GM19372 (cell line): ENCODE measurements at regions not wholly inside any gene's neighbourhood (a gene's known extent, or its start where the extent isn't known, plus 50 kb on each side); places are given as distances from the start of the nearest gene placed in this dataset.

ENCODE experiments used
- ATAC-seq: cut with Tn5 transposase; IDR thresholded peaks from one replicate; pipeline ENCODE4 v1.9.1; 2021; ENCODE audit warnings: mild to moderate bottlenecking, low read depth, moderate library complexity; ENCODE audit not compliant: unreplicated experiment

DNA sequence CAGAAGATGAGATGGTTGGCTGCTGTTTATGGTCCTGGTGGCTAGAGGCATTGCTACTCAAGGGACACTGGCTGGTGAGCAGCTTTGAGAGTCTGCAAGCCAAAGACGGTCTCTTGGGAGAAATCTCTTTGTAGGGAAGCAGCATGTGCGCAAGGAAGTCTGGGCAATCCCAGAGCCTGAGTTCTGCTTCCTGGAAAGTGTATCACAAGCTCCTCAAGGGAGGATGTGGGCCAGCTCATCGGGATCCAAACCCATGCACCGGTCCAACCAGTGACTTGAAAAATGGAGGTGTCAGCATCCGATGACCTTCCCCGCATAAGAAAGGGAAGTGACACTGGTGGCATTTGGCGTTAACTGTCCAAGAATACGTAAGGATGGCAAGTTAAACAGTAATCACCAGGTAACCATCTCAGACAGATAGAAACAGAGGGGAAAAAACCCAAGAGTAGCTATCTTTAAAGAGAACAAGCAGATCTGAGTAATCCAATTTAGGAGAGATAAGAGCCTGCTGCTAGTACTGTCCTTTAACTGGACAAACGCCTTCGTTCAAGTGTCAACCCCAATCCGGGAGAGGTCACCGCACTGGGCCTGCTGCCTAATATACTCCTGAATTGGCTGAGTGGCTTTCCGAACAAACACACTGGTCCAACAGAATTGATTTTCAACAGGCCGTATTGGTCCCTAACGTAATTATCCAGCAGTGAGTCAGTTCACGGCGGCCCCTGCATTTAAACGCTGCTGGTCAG lies 303.0 kb upstream of the ZFHX3 start:
- ATAC-seq: no peak

DNA sequence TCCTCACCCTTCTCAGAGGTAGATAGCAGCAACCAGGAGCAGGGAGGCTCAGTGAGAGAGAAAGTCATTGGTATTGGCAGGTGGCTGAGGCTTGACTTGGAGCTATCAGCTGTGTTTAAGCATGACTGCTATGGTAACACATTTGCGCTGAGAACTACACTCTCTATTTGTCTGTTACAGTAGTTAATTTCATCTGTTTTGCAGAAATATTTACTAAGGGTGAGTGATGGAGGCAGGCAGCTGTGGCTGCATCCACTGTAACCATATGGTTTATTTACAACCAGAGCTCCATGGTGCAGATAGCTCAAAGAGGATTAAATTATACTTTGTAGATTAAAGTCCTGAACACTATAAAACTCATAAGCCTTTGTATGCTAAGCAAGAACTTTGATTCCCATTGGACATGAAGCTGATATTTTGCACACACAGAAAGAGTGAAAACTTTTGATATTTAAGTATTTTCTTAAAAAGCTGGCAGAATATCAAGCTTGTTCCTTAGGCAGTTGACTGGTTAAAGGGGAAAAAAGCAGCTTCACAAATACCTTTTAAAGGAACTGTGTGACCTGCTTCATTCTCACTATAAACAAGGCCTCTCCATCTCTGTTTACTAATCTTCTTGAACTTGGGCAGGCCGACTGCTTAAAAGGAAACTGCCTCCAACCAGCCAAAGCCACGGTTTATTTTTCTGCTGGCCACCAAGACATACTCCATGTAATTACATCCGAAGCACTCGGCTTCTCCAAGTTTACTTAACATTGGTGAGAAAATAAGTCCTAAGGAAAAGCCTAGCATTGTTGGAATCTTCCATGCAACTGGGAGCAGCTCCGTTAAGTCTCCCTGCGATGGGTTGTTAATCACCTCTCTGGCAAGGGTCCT lies 299.8 kb upstream of the ZFHX3 start:
- no peak for ATAC-seq

DNA sequence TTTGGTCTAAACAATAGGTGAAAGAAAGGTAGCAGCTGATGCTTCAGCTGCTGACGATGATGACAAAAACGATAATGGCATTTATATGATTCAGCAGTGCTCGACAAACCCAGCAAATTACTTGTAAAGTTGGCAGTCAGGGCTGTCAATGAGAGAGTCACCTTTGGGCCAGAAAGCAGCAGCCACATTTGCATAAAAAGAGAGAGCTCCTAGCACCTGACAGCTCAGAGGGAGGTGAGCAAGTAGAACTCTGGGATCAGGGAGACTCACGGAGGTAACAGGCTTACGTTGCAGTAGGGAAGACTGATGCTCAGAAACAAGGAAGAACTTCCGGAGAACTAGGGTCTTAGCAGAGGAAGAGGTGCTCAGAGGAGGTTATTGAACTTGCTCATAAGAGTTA lies 291.9 kb upstream of the ZFHX3 start:
- no peak for ATAC-seq

DNA sequence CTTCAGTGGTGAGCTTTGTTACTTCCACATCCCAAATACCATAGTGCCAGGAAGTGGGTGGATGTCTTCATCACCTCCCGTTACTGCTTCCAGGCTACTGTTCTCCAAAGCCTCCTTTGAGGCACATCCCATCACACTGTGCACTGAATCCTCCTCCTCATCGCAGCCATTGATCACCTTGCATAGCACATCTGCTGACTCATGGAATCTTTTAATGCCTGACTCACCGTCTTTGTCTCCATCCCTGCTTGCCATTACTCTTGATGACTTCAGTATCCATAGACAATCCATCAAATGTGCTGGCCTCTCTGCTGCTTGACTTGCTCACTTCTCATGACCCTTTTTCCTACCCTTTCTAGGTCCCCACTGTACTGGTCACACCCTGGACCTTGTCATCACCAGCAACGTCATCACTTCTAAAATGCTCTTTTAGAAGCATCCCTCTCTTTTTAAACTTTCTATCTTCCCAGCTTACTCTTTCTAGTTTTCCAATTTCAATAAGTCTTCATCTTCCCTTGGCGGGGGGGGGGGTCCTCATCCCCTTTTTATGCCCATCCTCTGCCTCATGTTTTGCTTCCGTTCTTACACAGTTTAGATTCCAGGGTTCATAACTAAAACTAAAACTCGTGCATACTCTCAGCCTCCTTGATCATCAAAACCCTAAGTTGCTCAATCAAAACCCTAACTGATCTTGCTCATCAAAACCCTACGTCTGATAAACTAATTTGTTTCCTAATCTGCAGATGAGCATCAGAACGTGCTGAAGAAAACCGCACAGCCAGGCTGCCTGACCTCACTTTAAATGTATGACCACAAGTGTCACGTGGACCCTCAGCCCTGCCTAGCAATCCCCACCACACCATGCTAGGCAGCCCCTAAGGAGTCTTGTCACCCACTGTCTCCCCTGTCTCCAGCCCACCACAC lies 289.7 kb upstream of the ZFHX3 start:
- no peak for ATAC-seq

DNA sequence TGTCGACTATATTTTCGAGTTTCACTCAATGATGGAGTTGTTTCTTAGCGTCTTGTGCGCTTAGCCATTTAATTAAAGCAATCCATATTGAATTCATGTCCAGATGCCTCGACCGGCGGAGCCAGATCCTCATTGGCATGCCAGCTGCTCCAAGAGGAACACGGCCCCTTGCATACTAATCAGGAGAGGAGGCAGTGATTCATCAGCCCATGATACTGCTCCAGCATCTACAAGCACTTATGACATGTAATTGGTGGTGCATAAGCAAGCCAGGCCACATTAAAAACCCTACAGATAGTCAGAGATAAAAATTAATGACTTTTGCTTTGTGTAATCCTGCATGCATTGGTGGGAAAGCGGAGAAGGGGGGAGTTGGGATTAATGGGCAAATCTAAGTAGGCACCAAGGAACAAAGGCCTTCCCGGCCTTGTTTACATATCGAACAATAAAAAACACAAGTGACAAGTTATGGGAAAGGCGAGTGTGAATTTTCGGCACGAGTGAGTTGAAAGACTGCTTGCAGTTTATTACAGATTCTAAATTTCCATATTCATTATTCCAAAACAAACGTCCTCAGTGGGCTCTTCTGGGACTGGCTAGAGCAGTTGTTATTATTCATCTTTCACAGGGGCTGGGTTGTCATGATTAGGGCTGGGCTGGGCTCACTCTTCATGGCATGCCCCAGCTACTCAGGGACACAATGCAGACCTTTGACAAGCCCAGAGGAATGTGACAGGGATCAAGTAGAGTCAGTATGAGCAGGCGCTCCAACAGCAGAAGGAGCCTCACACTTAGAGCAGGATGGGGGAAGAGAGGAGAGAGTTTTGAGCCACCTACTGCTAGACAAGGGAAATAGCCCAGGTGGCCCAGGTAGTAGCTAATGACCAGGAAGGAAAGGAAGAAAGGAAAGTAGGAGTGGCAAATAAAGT lies 281.7 kb upstream of the ZFHX3 start:
- ATAC-seq: no peak

DNA sequence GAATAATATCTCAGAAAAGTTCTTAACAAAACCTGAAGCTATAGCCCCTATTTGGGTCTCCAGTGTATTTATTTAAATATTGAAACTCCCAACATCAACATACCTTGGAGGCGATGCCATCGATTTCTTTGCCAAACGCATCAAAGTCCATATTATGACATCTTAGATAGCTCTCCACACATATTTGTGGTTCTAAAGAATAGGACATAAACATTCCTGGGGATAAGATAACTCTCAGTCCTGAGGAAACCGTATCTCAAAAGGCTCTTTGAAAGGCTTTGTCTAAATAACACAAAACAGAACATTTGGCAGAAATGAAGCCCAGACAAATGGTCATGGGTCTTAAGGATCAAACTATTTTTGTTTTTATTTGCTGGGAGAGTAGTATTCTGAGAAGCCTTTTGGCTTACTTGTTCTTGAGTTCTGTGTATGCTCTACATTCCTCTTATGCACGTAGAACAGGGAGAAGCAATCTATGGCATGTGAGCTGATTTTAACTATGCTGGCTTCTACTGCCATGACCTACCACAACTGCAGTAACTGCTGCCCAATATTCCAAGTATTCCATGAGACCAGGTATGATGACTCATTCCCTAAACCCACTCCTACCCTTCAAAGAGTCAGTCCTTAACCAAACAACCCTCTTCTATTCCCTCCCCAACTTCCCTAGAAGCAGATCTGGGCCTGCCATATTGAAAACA lies 279.0 kb upstream of the ZFHX3 start:
- ATAC-seq: no peak

DNA sequence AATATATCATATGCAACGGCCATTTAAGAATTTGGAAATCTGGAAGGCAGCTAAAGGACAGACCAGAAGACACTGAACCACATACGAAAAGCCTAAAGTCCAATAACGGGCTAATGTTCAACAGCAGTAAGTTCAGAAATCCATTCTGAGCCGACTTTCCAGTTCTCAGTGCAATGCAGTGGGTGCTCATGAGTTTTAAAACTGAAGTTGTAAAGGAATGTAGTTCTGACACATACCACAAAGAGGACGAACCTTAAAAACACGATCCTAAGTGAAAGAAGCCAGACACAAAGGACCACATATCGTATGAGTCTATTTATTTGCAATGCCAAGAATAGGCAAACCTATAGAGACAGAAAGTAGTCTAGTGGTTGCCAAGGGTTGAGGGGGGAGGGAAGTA lies 278.3 kb upstream of the ZFHX3 start:
- ATAC-seq: no peak

DNA sequence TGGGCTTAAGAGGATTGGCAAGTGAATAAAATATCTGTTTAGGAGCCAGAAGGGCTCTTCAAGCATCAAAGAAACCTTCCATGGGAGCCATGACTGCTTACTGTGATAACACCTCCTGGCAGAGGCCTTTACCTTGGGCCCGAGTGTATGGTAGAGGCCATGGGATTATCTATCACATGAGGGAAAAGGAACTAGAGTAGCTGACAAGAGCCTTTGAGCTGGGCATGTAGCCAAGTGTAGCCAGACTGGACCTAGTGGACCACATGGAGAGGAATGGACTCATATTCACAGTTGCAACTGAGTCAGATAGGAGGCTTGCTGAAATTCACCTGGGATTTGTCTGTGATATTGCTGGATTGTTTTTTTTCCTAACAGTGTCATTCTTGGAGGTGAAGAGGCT lies 276.0 kb upstream of the ZFHX3 start:
- no peak for ATAC-seq

DNA sequence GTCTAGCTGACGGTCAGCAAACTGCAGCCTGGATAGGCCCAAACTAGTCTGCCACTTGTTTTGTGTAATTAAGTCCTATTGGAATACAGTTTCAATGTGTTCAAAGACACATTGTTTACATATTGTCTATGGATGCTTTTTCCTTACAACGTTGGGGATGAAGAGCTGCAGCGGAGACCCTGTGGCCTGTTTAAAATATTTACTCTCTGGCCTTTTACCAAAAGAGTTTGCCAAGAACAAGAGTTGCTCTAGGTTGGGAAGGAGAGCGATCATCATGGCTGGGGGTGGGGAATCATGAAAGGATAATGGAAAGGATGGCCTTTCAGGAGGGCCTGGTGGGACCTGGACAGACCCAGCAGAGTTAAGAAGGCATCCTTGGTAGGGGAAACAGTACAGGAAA lies 274.9 kb upstream of the ZFHX3 start:
- no peak for ATAC-seq

DNA sequence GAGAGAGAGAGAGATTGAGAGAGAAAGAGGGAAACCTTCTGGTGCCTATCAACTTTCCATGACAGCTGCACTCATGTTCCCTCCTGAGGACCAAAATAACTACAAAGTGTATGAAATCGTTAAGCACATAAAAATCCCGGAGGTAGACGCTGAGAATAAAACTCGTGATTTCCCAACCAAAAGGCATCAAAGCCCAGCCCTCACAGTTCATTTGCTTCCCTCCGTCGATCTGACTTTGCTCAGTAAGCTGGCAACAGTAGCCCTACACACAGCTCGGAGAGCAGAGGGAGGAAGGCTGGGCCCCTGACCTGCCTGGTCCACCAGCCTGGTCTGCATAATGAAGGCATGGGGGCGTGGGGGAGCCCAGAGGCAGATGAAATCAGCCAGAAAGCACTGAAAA lies 273.9 kb upstream of the ZFHX3 start:
- ATAC-seq: no peak

DNA sequence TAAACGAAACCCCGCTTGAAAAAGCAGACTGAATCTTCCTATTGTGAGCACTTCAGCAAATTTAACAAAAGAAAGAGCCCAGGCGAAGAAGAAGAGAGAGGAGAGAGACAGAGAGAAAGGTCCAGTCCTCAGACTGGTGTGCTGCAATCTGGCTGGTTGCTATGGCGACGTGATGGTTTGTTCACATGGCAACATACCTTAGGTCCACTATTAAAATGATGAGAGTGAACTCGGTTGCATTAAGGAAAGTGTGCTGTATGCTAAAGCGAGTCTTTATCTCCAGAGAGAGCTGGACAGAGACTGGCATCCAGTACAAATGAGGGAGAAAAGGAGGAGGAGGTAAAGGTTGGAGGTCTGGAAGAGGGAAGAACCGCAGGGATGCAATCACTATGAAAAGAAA lies 271.8 kb upstream of the ZFHX3 start:
- no peak for ATAC-seq

DNA sequence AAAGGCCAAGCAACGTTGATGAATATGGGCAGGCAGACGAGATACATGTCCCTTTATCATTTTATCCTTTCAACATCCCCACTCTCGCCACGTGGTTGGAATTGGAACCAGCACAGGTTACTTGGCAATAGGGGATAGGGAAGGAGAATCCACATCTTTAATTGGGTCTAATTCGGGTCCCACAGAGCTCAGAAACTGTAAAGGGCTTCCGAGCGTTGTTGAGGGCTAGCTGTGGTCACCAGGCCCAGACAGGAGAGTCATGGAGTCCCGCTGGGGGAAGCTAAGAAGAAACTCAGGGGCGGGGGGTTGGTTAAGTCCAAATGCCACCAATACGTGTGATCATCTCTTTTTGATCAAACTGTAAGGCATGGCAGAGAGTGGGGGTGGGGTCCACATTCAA lies 271.3 kb upstream of the ZFHX3 start:
- no peak for ATAC-seq

DNA sequence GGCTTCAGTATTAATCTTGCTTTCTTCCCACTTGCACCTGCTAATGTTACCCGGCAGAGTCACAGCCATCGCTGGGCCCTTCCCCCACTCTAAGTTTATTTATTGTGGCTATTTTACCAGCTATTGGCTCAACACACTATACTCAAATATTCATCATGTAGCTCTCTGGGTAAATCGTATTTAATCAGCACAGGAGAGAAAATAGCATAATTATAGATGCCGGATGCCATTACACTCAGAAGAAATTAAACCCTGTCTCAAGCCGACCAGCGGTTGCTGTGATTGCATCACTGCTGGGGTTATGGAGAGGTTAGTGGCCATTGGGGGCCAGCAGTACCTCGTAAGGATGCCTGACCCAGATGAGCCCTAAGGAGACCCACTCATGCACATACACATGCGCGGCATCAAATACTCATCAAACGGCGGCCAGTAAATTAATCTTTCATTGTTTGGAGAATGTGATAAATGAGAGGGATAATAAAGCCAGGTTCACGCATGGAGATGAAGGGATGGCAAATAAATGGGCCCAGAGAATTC lies 269.5 kb upstream of the ZFHX3 start:
- ATAC-seq: no peak

DNA sequence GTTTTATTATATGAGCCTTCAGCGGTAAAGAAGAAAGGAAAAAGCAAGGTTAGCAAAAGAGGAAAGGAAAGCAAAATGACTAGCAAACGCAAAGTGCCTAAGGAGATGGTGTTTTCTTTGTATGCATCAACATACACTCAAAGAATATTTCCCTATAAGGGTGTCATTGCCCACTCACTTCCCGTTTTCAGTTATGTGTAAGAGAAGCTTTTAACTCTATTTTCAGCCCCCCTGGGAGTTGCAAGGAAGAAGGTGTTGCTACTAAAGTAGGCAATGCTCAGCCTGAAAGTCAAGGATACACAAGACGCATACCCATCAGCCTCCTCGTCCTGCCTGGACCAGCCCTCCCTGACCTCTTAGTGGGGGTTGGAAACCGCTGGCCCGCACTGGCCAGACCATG lies 267.7 kb upstream of the ZFHX3 start:
- peak; percentile 78 for ATAC-seq

DNA sequence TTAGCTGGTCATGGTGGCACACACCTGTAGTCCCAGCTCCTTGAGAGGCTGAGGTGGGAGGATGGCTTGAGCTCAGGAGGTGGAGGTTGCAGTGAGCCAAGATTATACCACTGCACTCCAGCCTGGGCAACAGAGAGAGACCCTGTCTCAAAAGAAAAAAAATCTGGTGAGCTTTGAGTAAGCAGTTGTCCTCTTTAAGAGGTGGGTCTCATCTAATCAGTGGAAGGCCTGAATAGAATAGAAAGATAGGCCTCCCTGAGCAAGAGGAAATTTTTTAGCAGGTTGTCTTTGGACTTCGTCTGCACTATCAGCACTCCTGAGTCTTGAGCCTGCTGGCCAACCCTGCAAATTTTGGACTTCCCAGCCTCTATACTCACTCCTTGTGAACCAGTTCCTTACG lies 266.0 kb upstream of the ZFHX3 start:
- ATAC-seq: no peak

DNA sequence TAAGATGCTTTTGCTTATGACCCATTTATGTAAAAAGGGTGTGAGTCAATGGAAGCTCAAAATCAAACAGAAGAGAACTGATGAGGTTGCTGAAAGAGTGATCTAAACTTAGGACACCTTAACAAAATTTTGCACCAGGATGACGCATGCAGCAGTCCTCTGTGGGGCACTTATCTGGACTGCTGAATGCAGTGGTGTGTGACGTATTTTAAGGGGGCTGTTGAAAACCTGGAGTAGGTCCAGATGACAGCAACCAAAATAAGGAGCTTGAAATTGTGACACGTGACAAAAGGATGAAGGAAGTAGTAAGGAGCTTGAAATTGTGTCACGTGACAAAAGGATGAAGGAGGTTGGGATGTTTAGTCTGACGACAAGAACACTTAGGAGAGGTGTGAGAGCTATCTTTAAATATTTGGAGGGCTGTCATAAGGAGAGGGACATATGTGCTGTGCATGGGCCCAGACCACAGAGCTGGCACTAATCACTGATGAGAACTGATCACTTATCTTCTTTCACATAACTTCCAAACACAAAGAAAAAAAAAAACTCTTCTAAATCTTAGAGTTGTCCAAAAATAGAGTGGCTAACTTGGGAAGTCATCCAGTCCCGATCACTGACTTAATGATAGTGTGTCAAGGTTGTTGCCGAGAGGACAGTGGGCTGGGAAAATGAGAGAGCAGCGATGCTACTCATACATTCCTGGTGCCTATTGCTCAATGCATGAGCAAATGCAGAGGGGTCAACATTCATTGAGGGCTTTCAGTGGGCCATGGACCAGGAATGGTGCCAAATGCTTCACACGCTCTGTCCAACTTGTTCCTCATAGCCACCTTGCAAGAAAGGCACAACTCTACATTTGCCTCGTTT lies 264.2 kb upstream of the ZFHX3 start:
- ATAC-seq: no peak

DNA sequence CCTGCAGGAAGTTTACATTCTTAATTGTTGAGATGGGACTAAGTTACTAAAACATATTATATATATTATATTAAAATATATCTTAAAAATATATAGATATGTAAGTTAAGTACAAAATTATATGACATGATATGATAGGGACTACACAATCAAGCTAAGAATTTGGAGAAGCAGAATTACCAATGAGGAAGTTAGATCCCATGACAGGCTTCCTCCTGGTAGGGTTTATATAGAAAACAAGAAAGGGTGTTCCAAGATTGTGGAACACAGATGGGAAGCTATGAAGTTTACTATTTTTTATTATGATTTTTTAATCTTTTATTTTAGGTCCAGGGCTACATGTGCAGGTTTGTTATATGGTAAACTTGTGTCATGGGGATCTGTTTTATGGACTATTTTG lies 260.8 kb upstream of the ZFHX3 start:
- ATAC-seq: no peak

DNA sequence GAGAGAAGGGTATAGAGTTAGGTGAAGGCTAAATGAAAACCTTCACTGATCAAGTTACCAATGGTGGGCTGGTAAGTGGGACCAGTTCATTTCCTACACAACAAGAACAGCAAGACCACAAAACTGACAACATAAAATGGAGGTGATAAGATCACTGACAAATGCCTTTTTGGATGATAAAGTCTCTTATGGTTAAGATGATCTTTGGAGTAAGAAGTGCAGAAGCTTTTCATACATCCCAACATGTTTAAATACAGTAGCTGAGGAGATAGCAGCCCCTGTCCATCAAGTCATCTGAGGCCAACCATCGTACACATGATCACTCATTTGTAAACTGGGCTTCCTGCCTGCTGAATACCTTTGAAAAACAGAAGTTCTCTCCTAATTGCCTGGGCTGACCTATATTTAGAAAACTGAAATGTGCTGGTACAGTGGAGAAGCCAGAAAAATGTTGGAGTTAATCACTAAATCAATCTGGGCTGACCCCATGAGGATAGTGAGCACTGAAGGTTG lies 259.0 kb upstream of the ZFHX3 start:
- no peak for ATAC-seq
